ENCODE measurements at regions not wholly inside any gene's neighbourhood (a gene's known extent, or its start where the extent isn't known, plus 50 kb on each side); places are given as distances from the start of the nearest gene placed in this dataset.
A peak's percentile ranks its signal among the peaks of the same experiment; 100 is the strongest.
"Not testable (repeated sequence)": the region's sequence is repeated elsewhere in the genome, so short reads cannot be mapped to it uniquely, and the experiment has no call there.

DNA sequence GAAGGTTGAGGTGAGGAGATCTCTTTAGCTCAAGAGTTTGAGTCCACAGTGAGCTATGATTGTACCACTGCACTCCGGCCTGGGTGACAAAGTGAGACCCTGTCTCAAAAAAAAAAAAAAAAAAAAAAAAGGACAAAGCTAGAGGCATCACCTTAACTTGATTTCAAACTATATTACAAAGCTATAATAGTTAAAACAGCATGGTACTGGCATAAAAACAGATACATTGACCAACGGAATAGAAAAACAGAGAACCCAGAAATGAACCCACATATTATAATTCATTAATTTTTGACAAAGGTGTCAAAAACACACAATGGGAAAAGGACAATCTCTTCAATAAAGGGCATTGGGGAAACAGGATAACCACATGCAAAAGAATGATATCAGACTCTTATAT, 50.8 kb upstream of the MBOAT1 start:
- no peak for DNase-seq

DNA sequence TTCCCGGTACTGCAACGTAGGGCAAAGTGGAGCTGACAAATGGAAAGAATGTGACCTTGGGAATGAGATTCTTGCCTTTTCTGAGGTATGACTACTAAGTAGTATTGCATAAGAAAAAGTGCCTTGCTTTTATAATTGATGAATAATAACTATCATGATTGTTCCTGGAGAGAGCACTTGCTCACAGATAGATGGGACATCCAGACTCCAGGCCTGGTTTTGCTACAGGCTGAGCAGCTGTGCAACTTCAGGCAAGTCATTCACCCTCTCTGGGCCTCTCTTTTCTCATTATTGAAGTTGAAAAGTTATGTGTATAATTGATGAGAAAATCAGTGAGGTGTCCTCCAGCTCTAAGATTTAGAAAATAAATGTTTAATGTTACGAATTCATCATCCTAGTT, 53.6 kb upstream of the MBOAT1 start:
- no peak for DNase-seq

DNA sequence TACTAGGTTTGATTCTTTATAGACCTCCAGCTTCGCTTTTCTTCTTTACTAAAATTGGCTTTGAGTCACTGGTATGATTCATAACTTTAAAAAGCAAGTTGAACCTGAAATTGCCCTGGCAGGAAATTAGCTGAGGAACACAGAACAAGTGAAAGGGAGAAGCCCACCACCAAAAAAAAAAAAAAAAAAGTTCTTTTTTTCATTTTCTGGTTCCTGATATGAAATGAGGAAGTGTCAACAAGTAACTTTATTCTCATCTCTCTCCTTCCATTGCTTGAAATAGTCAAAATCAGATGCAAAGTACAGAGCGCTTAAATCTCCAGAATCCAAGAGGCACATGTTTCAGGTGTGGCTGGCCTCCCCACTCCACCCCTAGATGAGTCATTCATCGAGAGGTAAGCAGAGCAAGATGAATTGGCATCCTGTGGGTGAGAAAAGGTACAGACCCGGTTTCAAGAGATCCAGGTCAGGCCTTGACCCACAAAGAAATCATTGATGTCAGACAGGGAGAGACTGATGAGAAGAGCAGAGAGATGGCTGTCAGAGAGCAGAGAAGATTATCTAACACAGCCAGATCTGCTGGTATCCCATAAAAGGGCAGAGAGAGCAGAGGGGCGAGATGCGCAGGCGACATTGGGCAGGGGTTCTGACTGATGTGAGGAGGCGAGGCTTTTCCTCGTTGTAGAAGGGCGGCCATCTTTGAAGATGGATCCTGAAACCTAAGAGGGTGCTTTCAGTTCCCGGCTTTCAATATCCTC, 54.8 kb upstream of the MBOAT1 start:
- no peak for DNase-seq

- no peak for DNase-seq
These were observed 56.9 kb upstream of the MBOAT1 start for GRCh38 chr6:20269181-20269580.

DNA sequence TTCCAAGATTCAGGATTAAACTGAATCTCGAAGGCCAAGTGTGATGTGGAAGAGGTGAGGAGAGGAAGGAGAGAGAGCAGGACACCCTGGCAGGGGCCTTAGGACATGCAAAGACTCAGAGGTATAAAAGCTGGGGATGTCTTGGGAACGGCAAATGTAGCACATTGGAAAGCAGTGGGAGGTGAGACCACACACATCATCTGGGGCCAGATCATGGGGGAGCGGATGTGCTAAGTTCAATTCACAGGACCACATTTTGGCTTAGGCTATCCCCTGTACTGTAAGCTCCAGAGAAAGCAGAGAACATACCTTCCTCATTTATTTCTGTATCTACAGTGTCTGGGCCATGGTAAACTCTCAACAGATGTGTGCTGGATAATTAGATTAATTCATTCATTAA, 59.5 kb upstream of the MBOAT1 start:
- DNase-seq, result no peak

- DNase-seq, result no peak
These were observed 61.9 kb upstream of the MBOAT1 start for GRCh38 chr6:20274137-20274536.

DNA sequence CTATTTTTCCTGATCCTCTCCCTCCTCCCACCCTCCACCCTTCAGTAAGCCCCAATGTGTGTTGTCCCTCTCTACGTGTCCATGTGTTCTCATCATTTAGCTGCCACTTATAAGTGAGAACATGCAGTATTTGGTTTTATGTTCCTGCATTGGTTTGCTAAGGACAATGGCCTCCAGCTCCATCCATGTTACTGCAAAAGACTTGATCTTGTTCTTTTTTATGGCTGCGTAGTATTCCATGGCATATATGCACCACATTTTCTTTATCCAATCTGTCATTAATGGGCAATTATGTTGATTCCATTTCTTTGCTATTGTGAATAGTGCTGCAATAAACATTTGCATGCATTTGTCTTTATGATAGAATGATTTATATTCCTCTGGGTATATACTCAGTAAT, 63.6 kb upstream of the MBOAT1 start:
- not testable (repeated sequence) for DNase-seq

DNA sequence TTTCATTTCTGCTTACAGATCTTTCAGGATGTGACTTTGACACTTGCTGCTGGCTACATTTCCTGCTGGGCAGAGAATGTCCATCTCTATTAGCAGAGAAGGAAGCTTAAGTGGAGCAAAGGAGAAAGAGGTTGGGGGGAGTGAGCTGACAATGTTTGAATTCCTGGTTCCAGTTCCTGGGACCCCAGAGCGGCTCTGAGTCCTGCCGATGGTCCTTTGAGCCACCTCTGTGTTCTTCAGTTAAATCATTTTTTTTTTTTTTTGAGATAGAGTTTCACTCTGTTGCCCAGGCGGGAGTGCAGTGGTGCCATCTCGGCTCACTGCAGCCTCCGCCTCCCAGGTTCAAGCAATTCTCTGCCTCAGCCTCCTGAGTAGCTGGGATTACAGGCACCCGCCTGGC, 65.5 kb upstream of the MBOAT1 start:
- not testable (repeated sequence) for DNase-seq

DNA sequence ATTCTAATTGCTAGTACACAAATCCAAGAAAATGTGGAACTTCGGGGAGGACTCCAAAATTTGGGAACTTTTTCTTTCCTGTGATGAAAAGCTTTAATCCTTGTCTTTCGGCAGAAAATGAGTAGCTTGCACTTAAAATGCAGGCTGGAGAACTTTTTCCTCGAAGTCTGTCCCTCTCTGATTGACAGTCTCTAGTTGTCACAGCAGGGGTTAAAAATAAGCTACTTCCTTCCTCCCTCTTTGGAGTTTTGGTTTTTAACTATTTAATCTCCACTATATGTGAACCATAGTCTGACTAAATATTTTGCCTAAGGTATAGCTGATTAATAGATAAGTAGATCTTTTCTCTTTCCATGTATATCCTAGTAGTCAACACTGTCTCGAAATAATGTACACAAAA, 66.8 kb upstream of the MBOAT1 start:
- no peak for DNase-seq

DNA sequence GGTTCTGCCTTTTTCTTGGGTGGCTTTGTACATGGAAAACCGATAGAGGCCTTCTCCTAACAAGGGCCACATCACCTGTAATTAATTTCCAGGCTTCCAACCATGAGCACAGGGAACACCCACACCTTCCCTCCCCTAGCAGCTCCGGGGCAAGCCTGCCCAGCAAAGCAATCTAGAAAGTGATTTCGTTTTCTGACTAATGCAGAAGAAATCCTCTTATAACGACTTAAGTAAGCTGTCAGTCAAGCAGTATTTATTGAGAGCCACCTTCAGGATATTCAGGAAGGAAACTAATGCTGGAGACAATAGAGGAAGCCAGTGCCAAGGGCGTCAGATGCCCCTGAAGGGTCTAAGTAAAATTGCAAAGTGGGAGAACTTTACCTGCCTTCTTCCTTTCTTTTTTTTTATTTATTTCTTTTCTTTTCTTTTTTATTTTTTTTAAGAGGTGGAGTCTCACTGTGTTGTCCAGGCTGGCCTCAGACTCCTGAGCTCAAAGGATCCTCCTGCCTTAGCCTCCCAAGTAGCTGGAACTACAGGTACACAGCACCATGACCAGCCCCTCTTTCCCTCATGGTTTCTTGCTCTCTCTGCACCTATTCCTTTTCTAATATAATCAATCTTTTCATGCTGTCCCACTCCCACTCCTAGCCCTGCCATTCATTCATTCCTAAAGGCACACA, 67.5 kb upstream of the MBOAT1 start:
- DNase-seq, result no peak

- DNase-seq, result no peak
These were observed 68.0 kb upstream of the MBOAT1 start for GRCh38 chr6:20280288-20280621.

- DNase-seq, result no peak
These were observed 72.4 kb upstream of the MBOAT1 start for GRCh38 chr6:20284672-20285071.

GRCh38 chr6:20286968-20287565, 74.8 kb upstream of the MBOAT1 start:
- no peak for DNase-seq

DNA sequence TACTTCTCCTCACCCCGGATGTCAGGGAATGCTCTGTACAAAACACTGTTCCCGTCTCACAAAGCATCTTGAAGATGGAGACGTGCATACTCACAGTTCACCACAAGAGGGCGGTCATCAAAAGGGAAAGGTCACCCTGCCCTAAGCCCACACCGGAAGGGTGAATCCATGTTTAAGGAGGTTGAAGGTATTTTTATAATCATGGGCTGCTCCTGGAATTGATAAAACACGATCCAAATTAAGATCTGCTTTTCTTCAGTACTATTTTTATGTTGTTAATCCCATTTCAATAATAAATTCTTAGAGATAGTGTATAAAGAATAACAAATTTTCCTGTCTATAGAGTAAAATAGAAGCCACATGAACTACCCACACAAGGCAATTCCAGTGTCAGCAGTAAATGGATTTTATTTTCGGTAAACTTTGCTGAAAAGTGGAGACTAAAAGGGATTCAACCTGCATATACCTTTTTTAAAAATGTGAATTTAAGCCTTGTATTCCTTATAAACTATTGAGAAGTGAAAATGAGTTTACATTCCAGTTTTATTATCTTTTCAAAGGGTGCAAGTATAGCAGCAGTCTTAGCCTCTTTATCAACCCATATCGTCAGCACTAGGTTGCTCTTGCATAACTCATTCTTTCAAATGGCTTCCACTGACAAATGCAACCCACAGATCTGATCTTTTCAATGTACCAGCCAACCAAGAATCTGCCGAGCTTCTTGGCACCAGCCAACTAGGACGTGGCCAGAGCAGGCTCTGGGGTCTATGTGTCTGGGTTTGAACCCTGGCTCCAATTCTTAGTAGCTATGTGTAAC, 79.7 kb upstream of the MBOAT1 start:
- peak; percentile 68 for DNase-seq

GRCh38 chr6:20292905-20293304, 80.6 kb upstream of the MBOAT1 start:
- DNase-seq, result no peak

DNA sequence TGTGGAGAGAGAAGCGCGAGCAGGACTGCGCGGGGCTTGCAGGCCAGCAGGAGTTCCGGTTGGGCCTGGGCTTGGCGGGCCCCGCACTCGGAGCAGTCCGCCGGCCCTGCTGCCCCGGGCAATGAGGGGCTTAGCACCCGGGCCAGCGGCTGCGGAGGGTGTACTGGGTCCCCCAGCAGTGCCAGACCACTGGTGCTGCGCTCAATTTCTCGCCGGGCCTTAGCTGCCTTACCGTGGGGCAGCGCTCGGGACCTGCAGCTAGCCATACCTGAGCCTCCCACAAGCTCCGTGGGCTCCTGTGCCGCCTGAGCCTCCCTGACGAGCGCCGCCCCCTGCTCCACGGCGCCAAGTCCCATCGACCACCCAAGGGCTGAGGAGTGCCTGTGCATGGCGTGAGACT, 89.0 kb upstream of the MBOAT1 start:
- no peak for DNase-seq

DNA sequence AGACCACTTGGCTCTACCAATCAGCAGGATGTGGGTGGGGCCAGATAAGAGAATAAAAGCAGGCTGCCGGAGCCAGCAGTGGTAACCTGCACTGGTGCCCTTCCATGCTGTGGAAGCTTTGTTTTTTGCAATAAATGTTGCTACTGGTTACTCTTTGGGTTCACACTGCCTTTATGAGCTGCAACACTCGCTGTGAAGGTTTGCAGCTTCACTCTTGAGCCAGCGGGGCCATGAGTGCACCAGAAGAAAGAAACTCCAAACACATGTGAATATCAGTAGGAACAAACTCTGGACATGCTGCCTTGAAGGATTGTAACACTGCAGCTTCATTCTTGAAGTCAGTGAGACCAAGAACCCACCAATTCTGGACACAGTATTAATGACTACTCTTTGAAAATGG, 89.9 kb upstream of the MBOAT1 start:
- DNase-seq, result no peak

GRCh38 chr6:20302702-20303251, 90.5 kb upstream of the MBOAT1 start:
- DNase-seq, result no peak

GRCh38 chr6:20306491-20306890, 94.2 kb upstream of the MBOAT1 start:
- no peak for DNase-seq

GRCh38 chr6:20309186-20309585, 92.5 kb upstream of the E2F3 start:
- DNase-seq, result no peak

GRCh38 chr6:20310185-20310584, 91.5 kb upstream of the E2F3 start:
- DNase-seq, result no peak

- no peak for DNase-seq
These were observed 89.1 kb upstream of the E2F3 start for GRCh38 chr6:20312606-20313005.

GRCh38 chr6:20313051-20313450, 88.6 kb upstream of the E2F3 start:
- DNase-seq, result no peak

All from T1000 (cell line).